Gastrocnemius medialis (tissue), 4 donors: ENCODE measurements at regions not wholly inside any gene's neighbourhood (a gene's known extent, or its start where the extent isn't known, plus 50 kb on each side); places are given as distances from the start of the nearest gene placed in this dataset.

Source experiments
- CTCF ChIP-seq, 5 experiments: fragments of 450-650 bp in 3 of 5; fragments of 200-600 bp in 2 of 5; sonication (generic) in 2 of 5; IDR thresholded peaks in 4 of 5; conservative IDR thresholded peaks in 1 of 5; 1 replicate in 4 of 5; 2 replicates in 1 of 5; pipeline ENCODE4 v1.5.1; 2016 to 2019; ENCODE audit warnings: antibody characterized with exemption in 5 of 5, mild to moderate bottlenecking in 3 of 5, moderate library complexity in 3 of 5
- POLR2A ChIP-seq, 2 donors: fragments of 450-650 bp; IDR thresholded peaks; one replicate each; pipeline ENCODE4 v1.6.1; 2017; ENCODE audit warnings: antibody characterized with exemption in 2 of 2, mild to moderate bottlenecking in 2 of 2, moderate library complexity in 2 of 2

- TF ChIP-seq CTCF (IDR thresholded peaks at IDR 0.05 in 4 of 5, conservative IDR thresholded peaks at IDR 0.05 in 1 of 5) (no peak), POLR2A (IDR thresholded peaks at IDR 0.05) (no peak)
Measured at GRCh38 chr1:172950528-172950927, 100.2 kb downstream of the TNFSF18 start.
